IMR-90 (cell line): ENCODE measurements at regions not wholly inside any gene's neighbourhood (a gene's known extent, or its start where the extent isn't known, plus 50 kb on each side); places are given as distances from the start of the nearest gene placed in this dataset.

Experiments
- ATAC-seq: fragments of 200-7000 bp; cut with Tn5 transposase; 2 replicates; pipeline ENCODE4 v1.9.1; 2020; ENCODE audit warnings: low read depth, mild to moderate bottlenecking, moderate library complexity
- BruUV-seq: library from RNA; stranded (reverse); fragments of 400-500 nt; replicated peaks from 2 replicates; lab custom pipeline; 2021; lab: Mats Ljungman, UMichigan
- CTCF ChIA-PET: fragments of 300-600 bp; formaldehyde crosslinking; extraction: SDS; loops from one replicate; lab custom pipeline; 2021; ENCODE audit warnings: antibody characterized with exemption; lab: Yijun Ruan, JAX
- POLR2A ChIA-PET: fragments of 300-600 bp; sonication (Branson Sonifier 250); formaldehyde crosslinking; loops from one replicate; lab custom pipeline; 2022; ENCODE audit warnings: antibody characterized with exemption; ENCODE audit not compliant: unreplicated experiment; lab: Charles Lee
- DNase-seq: peaks from one replicate; pipeline ENCODE4 v3.0.0; 2013
- H2AFZ ChIP-seq: replicated peaks from 2 replicates; pipeline ENCODE3; 2013; ENCODE audit warnings: low read length, mild to moderate bottlenecking; ENCODE audit not compliant: poor library complexity
- H2AK5ac ChIP-seq: 2 replicates; pipeline ENCODE4 v1.6.1; 2013; ENCODE audit warnings: low read depth, low read length, inconsistent platforms
- H2AK9ac ChIP-seq: replicated peaks from 2 replicates; pipeline ENCODE3; 2013; ENCODE audit warnings: mild to moderate bottlenecking, low read depth, low read length, moderate library complexity; ENCODE audit not compliant: poor library complexity
- H2BK120ac ChIP-seq: 2 replicates; pipeline ENCODE4 v1.6.1; 2013; ENCODE audit warnings: low read depth, low read length, inconsistent platforms
- H2BK15ac ChIP-seq: 3 replicates; pipeline ENCODE4 v1.6.1; 2013; ENCODE audit warnings: low read depth, low read length, inconsistent platforms
- H2BK20ac ChIP-seq: 2 replicates; pipeline ENCODE4 v1.6.1; 2013; ENCODE audit warnings: low read depth, mild to moderate bottlenecking, inconsistent platforms, low read length, moderate library complexity
- H2BK5ac ChIP-seq: 2 replicates; pipeline ENCODE4 v1.6.1; 2013; ENCODE audit warnings: mild to moderate bottlenecking, low read depth, low read length, inconsistent platforms; ENCODE audit not compliant: poor library complexity, severe bottlenecking
- H3K14ac ChIP-seq: replicated peaks from 2 replicates; pipeline ENCODE4 v1.6.1; 2013; ENCODE audit warnings: low read depth, low read length, inconsistent platforms
- H3K18ac ChIP-seq: 2 replicates; pipeline ENCODE4 v1.6.1; 2013; ENCODE audit warnings: low read depth, low read length, control low read depth
- H3K23ac ChIP-seq: 2 replicates; pipeline ENCODE4 v1.6.1; 2013; ENCODE audit warnings: low read depth, low read length, inconsistent platforms
- H3K27ac ChIP-seq: 2 replicates; pipeline ENCODE4 v1.5.1; 2013; ENCODE audit warnings: mild to moderate bottlenecking, control low read depth, low read length; ENCODE audit not compliant: insufficient read depth
- H3K27me3 ChIP-seq: 2 replicates; pipeline ENCODE4 v1.6.1; 2013; ENCODE audit warnings: low read length; ENCODE audit not compliant: control insufficient read depth, insufficient read depth
- H3K36me3 ChIP-seq: 2 replicates; pipeline ENCODE4 v1.6.1; 2013; ENCODE audit warnings: low read length, mixed read lengths; ENCODE audit not compliant: control insufficient read depth, insufficient read depth
- H3K4ac ChIP-seq: 2 replicates; pipeline ENCODE4 v1.6.1; 2013; ENCODE audit warnings: low read depth, low read length, inconsistent platforms
- H3K4me1 ChIP-seq: 2 replicates; pipeline ENCODE4 v1.6.1; 2013; ENCODE audit warnings: low read length, mixed read lengths; ENCODE audit not compliant: control insufficient read depth, insufficient read depth
- H3K4me2 ChIP-seq: 2 replicates; pipeline ENCODE4 v1.6.1; 2013; ENCODE audit warnings: low read depth, mild to moderate bottlenecking, control low read depth, low read length, moderate library complexity
- H3K4me3 ChIP-seq: 2 replicates; pipeline ENCODE4 v1.5.1; 2013; ENCODE audit warnings: low read depth, mild to moderate bottlenecking, control low read depth, low read length, moderate library complexity; ENCODE audit not compliant: insufficient read depth
- H3K56ac ChIP-seq: 2 replicates; pipeline ENCODE4 v1.6.1; 2013; ENCODE audit warnings: low read length, inconsistent platforms; ENCODE audit not compliant: insufficient read depth; ENCODE audit errors: extremely low read depth
- H3K79me1 ChIP-seq, 2 experiments: 2 replicates each; pipeline ENCODE4 v1.6.1; 2013; ENCODE audit warnings: low read length in 2 of 2, inconsistent platforms in 1 of 2, low read depth in 1 of 2
- H3K9ac ChIP-seq: 2 replicates; pipeline ENCODE4 v1.6.1; 2013; ENCODE audit warnings: low read depth, low read length, control low read depth
- H3K9me1 ChIP-seq: 2 replicates; pipeline ENCODE4 v1.6.1; 2013; ENCODE audit warnings: low read length, inconsistent platforms; ENCODE audit not compliant: insufficient read depth
- H3K9me3 ChIP-seq: 2 replicates; pipeline ENCODE4 v1.6.1; 2013; ENCODE audit warnings: low read length; ENCODE audit not compliant: control insufficient read depth, insufficient read depth
- H4K20me1 ChIP-seq: 2 replicates; pipeline ENCODE4 v1.6.1; 2013; ENCODE audit warnings: low read length, inconsistent platforms; ENCODE audit not compliant: insufficient read depth
- H4K5ac ChIP-seq: 2 replicates; pipeline ENCODE4 v1.6.1; 2013; ENCODE audit warnings: mild to moderate bottlenecking, low read depth, low read length, control low read depth
- H4K8ac ChIP-seq, 2 experiments: 2 replicates each; pipeline ENCODE4 v1.6.1; 2013; ENCODE audit warnings: low read depth in 2 of 2, low read length in 2 of 2, control low read depth in 1 of 2, inconsistent platforms in 1 of 2
- H4K91ac ChIP-seq: 2 replicates; pipeline ENCODE4 v1.6.1; 2013; ENCODE audit warnings: low read depth, low read length, inconsistent platforms; ENCODE audit not compliant: insufficient read depth
- BHLHE40 ChIP-seq: fragments of 150-350 bp; IDR thresholded peaks from 2 replicates; pipeline ENCODE4 v1.6.1; 2016; ENCODE audit warnings: mild to moderate bottlenecking, low read depth, low read length
- CEBPB ChIP-seq: IDR thresholded peaks from 2 replicates; pipeline ENCODE4 v1.6.1; 2012; ENCODE audit warnings: low read depth, low read length, improper control_type of control experiment
- CHD1 ChIP-seq: IDR thresholded peaks from 2 replicates; pipeline ENCODE4 v1.6.1; 2012; ENCODE audit warnings: low read depth, low read length, improper control_type of control experiment
- FOS ChIP-seq: fragments of 150-350 bp; IDR thresholded peaks from 2 replicates; pipeline ENCODE4 v1.6.1; 2016; ENCODE audit warnings: low read depth, low read length
- MAFK ChIP-seq: IDR thresholded peaks from 2 replicates; pipeline ENCODE4 v1.6.1; 2012; ENCODE audit warnings: low read depth, low read length, improper control_type of control experiment
- MAZ ChIP-seq: IDR thresholded peaks from 2 replicates; pipeline ENCODE4 v1.6.1; 2012; ENCODE audit warnings: low read depth, mild to moderate bottlenecking, low read length, improper control_type of control experiment, moderate library complexity, borderline replicate concordance
- MXI1 ChIP-seq: IDR thresholded peaks from 2 replicates; pipeline ENCODE4 v1.6.1; 2012; ENCODE audit warnings: low read depth, mild to moderate bottlenecking, low read length, moderate library complexity, borderline replicate concordance
- NFE2L2 ChIP-seq: fragments of 150-350 bp; IDR thresholded peaks from 2 replicates; pipeline ENCODE4 v1.6.1; 2016; ENCODE audit warnings: low read depth, mild to moderate bottlenecking, low read length
- RAD21 ChIP-seq: IDR thresholded peaks from 2 replicates; pipeline ENCODE4 v1.6.1; 2012; ENCODE audit warnings: low read length, improper control_type of control experiment
- RCOR1 ChIP-seq: IDR thresholded peaks from 2 replicates; pipeline ENCODE4 v1.6.1; 2012; ENCODE audit warnings: mild to moderate bottlenecking, low read length, improper control_type of control experiment; ENCODE audit not compliant: insufficient replicate concordance
- SMC3 ChIP-seq: fragments of 150-350 bp; IDR thresholded peaks from 2 replicates; pipeline ENCODE4 v1.6.1; 2016; ENCODE audit warnings: low read depth, mild to moderate bottlenecking, antibody characterized with exemption, low read length, moderate library complexity
- WGBS, 2 experiments: methylation state at CpG; one replicate each; pipeline versions ENCODE4 v1.1.5 to v1.1.7; 2013; ENCODE audit warnings: missing lambda C conversion rate in 2 of 2; ENCODE audit not compliant: insufficient read length in 1 of 2; ENCODE audit errors: extremely low coverage in 2 of 2; 5-methylcytosine and 5-hydroxymethylcytosine counted together
- dilution Hi-C: fragments of 300-500 bp; cut with HindIII; formaldehyde crosslinking; loops from one replicate; pipeline ENCODE4 v1.14.3; 2018; ENCODE audit warnings: low sequenced_read_pairs; ENCODE audit not compliant: unreplicated experiment
- in situ Hi-C: fragments of 300-500 bp; cut with MboI; formaldehyde crosslinking; loops from 3 replicates; pipeline ENCODE4 v1.14.3; 2019; ENCODE audit warnings: low sequenced_read_pairs, inconsistent platforms, mixed read lengths
- intact Hi-C: fragments of 100-400 bp; cut with micrococcal nuclease; formaldehyde crosslinking; loops from 2 replicates; pipeline ENCODE4 v1.10.0; 2022
- TF ChIP-seq, protein P1 (sequence below): fragments of 150-350 bp; IDR thresholded peaks from 2 replicates; pipeline ENCODE4 v1.6.1; 2016; ENCODE audit warnings: low read depth, mild to moderate bottlenecking, low read length, moderate library complexity, borderline replicate concordance
- TF ChIP-seq, protein P2 (sequence below): conservative IDR thresholded peaks from 2 replicates; pipeline ENCODE4 v1.5.1; 2012; ENCODE audit warnings: mild to moderate bottlenecking, low read depth, low read length, improper control_type of control experiment
- TF ChIP-seq, protein P3 (sequence below): fragments of 150-350 bp; IDR thresholded peaks from 2 replicates; pipeline ENCODE4 v1.6.1; 2017; ENCODE audit warnings: mild to moderate bottlenecking, antibody characterized with exemption, low read length, low read depth

DNA sequence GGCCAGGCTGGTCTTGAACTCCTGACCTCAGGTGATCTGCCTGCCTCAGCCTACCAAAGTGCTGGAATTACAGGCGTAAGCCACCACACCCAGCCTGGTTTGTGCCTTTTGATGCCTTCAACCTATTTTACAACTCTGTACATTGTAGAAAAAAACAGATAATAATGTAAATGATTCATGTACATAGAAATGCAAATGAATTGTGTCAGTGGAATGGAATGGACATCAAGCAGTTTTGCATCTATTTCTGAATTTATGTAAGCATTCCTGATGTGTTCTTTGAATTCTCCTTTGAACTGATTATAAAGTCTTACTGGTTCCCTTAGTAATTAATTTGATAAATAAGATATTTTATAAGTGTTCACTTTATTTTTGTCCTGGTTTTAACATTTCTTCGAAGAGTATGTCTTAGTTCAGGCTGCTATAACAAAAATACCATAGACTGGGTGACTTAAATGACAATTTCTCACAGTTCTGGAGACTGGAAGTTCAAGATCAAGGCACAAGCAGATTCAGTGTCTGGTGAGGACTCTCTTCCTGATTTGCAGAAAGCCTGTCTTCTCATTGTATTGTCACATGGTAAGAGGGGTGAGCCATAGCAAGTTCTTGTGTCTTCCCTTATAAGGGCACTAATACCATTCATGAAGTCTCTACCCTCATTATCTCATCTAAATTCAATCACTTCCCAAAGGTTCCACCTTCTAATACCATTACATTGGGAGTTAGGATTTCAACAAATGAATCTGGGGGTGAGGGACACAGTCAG, 162.2 kb upstream of the S100G start:
- no TSS peak for BruUV-seq
- dilution Hi-C loops: no loop called here
- TF ChIP-seq RCOR1 (no peak), RAD21 (no peak), MXI1 (no peak), SMC3 (no peak), NFE2L2 (no peak), BHLHE40 (no peak), CEBPB (no peak), MAFK (no peak), CHD1 (no peak), MAZ (no peak), FOS (no peak)
- TF ChIP-seq, protein P1, sequence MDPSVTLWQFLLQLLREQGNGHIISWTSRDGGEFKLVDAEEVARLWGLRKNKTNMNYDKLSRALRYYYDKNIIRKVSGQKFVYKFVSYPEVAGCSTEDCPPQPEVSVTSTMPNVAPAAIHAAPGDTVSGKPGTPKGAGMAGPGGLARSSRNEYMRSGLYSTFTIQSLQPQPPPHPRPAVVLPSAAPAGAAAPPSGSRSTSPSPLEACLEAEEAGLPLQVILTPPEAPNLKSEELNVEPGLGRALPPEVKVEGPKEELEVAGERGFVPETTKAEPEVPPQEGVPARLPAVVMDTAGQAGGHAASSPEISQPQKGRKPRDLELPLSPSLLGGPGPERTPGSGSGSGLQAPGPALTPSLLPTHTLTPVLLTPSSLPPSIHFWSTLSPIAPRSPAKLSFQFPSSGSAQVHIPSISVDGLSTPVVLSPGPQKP: no peak
- TF ChIP-seq, protein P2, sequence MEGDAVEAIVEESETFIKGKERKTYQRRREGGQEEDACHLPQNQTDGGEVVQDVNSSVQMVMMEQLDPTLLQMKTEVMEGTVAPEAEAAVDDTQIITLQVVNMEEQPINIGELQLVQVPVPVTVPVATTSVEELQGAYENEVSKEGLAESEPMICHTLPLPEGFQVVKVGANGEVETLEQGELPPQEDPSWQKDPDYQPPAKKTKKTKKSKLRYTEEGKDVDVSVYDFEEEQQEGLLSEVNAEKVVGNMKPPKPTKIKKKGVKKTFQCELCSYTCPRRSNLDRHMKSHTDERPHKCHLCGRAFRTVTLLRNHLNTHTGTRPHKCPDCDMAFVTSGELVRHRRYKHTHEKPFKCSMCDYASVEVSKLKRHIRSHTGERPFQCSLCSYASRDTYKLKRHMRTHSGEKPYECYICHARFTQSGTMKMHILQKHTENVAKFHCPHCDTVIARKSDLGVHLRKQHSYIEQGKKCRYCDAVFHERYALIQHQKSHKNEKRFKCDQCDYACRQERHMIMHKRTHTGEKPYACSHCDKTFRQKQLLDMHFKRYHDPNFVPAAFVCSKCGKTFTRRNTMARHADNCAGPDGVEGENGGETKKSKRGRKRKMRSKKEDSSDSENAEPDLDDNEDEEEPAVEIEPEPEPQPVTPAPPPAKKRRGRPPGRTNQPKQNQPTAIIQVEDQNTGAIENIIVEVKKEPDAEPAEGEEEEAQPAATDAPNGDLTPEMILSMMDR: no peak
- TF ChIP-seq, protein P3, sequence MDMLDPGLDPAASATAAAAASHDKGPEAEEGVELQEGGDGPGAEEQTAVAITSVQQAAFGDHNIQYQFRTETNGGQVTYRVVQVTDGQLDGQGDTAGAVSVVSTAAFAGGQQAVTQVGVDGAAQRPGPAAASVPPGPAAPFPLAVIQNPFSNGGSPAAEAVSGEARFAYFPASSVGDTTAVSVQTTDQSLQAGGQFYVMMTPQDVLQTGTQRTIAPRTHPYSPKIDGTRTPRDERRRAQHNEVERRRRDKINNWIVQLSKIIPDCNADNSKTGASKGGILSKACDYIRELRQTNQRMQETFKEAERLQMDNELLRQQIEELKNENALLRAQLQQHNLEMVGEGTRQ: no peak

More for the DNA sequence above, 162.2 kb upstream of the S100G start:
- Histone ChIP-seq H4K20me1 (no peaks in the 10 kb centered on the region), H3K9me1 (no peaks in the 10 kb centered on the region), H3K27me3 (no peaks in the 10 kb centered on the region), H4K91ac (peak overlapping the region; percentile 70; the same call in 1 of the 2 replicates), H3K14ac (peak overlapping the region; percentile 44; the same call in 1 of the 2 replicates), H2BK15ac (peak overlapping the region; percentile 38; the same call in 1 of the 3 replicates), H3K18ac (peak overlapping the region; percentile 80; the same call in 1 of the 2 replicates), H3K4me2 (no peak overlapping the region), H2AK9ac (no peak overlapping the region), H2BK20ac (peak overlapping the region; percentile 75; the same call in 1 of the 2 replicates), H2AK5ac (peak overlapping the region; percentile 78; the same call in 1 of the 2 replicates), H3K9ac (no peak overlapping the region), H3K23ac (peak overlapping the region; percentile 39; the same call in 1 of the 2 replicates), H4K5ac (peak overlapping the region; percentile 50; the same call in 1 of the 2 replicates), H3K9me3 (no peaks in the 10 kb centered on the region), H3K4ac (peak overlapping the region; percentile 56; the same call in 1 of the 2 replicates), H3K27ac (no peak overlapping the region), H4K8ac (peak overlapping the region in 1 of 2 experiments; percentile 75; a peak in 2 of 4 replicates), H3K79me1 (no peaks in the 10 kb centered on the region), H3K56ac (0 out of 2 replicates have a peak overlapping the region, but pooled peaks have one; percentile 3), H3K4me3 (no peak overlapping the region), H3K4me1 (peaks cover 4% of the 10 kb centered on the region; the same call in 1 of the 2 replicates), H3K36me3 (no peaks in the 10 kb centered on the region), H2BK120ac (peak overlapping the region; percentile 82), H2AFZ (no peak overlapping the region), H2BK5ac (peak overlapping the region; percentile 96)
- ATAC-seq (peak; percentile 38), DNase-seq (peak; percentile 66)
- intact Hi-C loops (no loop called here), in situ Hi-C loops (no loop called here)
- ChIA-PET CTCF (no interaction called here), POLR2A (no interaction called here)
- WGBS, 2 experiments: no CpG with 5 or more reads among the region's 2 CpGs
